LNCaP clone FGC (cell line): ENCODE measurements at regions not wholly inside any gene's neighbourhood (a gene's known extent, or its start where the extent isn't known, plus 50 kb on each side); places are given as distances from the start of the nearest gene placed in this dataset.

Experiments
- DNase-seq: peaks from one replicate; pipeline ENCODE4 v3.0.0-alpha.2; 2011; ENCODE audit warnings: low read depth
- H3K4me3 ChIP-seq: 2 replicates; pipeline ENCODE4 v1.5.1; 2011; ENCODE audit warnings: mild to moderate bottlenecking, low read depth, low read length, control low read depth
- TF ChIP-seq, protein P1 (sequence below): IDR thresholded peaks from 2 replicates; pipeline ENCODE4 v1.5.1; 2012; ENCODE audit warnings: mild to moderate bottlenecking; ENCODE audit not compliant: control insufficient read depth, insufficient read depth; ENCODE audit errors: extremely low read depth

- no peak for DNase-seq
- no peak overlapping the region for H3K4me3 ChIP-seq
- TF ChIP-seq, protein P1, sequence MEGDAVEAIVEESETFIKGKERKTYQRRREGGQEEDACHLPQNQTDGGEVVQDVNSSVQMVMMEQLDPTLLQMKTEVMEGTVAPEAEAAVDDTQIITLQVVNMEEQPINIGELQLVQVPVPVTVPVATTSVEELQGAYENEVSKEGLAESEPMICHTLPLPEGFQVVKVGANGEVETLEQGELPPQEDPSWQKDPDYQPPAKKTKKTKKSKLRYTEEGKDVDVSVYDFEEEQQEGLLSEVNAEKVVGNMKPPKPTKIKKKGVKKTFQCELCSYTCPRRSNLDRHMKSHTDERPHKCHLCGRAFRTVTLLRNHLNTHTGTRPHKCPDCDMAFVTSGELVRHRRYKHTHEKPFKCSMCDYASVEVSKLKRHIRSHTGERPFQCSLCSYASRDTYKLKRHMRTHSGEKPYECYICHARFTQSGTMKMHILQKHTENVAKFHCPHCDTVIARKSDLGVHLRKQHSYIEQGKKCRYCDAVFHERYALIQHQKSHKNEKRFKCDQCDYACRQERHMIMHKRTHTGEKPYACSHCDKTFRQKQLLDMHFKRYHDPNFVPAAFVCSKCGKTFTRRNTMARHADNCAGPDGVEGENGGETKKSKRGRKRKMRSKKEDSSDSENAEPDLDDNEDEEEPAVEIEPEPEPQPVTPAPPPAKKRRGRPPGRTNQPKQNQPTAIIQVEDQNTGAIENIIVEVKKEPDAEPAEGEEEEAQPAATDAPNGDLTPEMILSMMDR = no peak
Measured at GRCh38 chr6:167768471-167769215, 58.1 kb upstream of the AFDN start.

- H3K4me3 ChIP-seq = no peak overlapping the region
- TF ChIP-seq, protein P1 = no peak
- no peak for DNase-seq
Measured at GRCh38 chr6:167769408-167770190, 57.1 kb upstream of the AFDN start.

GRCh38 chr6:167770291-167770955 lies 56.3 kb upstream of the AFDN start:
- no peak for DNase-seq
- TF ChIP-seq, protein P1 = no peak
- H3K4me3 ChIP-seq = no peak overlapping the region

GRCh38 chr6:167774881-167775280 lies 51.8 kb upstream of the AFDN start:
- TF ChIP-seq, protein P1 = no peak
- no peak overlapping the region for H3K4me3 ChIP-seq
- no peak for DNase-seq

DNA sequence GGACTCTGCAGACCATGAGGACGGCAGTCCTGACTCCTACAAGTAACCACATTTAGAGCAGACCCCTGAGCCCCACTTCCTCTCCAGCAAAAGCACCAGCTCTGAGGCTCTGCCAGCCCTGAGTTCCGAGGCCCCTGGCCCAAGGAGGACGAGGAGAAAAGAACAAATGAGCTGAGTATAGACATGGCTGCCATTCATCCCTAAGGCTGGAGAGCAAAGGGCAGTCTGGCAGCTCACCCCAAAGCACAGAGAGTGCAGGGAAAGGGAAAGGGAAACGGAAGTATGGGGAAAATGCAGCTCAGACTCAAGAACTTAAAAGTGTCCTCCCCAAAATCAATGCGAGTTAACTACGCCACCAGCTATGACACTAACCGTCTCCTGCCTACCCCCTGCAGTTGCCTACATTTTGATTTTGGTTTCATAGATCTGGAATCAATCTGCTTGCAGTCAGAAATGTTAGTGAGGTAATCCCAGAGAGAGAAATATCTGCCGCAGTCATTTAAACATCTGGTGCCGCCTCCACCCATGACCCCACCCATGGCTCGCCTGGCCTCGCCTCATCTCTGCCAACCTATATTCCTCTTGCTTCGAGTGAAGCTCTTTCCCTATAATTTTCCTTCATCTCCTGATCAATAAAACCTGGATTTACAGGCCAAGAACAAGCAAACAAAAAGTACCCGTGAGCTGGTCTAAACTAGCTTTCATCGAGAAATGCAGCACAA lies 49.6 kb upstream of the AFDN start:
- TF ChIP-seq, protein P1 = no peak
- DNase-seq = no peak
- H3K4me3 ChIP-seq = no peak overlapping the region
